ENCODE measurements at regions not wholly inside any gene's neighbourhood (a gene's known extent, or its start where the extent isn't known, plus 50 kb on each side); places are given as distances from the start of the nearest gene placed in this dataset.

DNA sequence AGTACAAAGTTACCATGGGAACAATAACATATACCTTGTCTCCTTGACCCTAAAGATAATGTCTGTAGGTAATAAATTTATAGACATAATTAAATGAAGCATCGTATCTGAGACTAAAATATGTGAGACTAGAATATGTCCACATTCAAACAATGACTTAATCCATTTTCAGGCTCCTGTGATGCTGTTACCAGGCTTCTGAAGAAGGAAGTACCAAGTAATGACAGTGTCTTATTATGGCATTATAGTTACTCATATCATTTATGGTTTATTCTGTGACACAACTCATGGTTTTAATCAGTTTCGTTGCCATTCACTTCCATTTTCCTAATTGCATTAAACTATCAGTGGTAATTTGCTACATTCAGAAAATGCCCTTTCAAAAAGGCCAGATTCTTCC lies 100.6 kb upstream of the GPM6B start:
- intact Hi-C loops (cut with micrococcal nuclease; ENCODE audit: unreplicated experiment) (no loop called here), in situ Hi-C loops (cut with HindIII; ENCODE audit: low pct_unique_long_range_greater_than_20kb, low sequenced_read_pairs) (no loop called here)
- ATAC-seq (no peak), DNase-seq (ENCODE audit: low read depth, low spot score) (no peak)
- ChIA-PET CTCF (no interaction called here), POLR2A (no interaction called here)
- no peak overlapping the region for H3K4me3 ChIP-seq (ENCODE audit: low read depth in 2 of 2, low read length in 2 of 2)
- H3K27me3 ChIP-seq (ENCODE audit: control insufficient read depth, insufficient read depth, low read length): no peaks in the 10 kb centered on the region
- H3K36me3 ChIP-seq (ENCODE audit: control insufficient read depth, insufficient read depth, low read length): no peaks in the 10 kb centered on the region
- BruUV-seq (replicated peaks): no TSS peak
- TF ChIP-seq, protein P1, sequence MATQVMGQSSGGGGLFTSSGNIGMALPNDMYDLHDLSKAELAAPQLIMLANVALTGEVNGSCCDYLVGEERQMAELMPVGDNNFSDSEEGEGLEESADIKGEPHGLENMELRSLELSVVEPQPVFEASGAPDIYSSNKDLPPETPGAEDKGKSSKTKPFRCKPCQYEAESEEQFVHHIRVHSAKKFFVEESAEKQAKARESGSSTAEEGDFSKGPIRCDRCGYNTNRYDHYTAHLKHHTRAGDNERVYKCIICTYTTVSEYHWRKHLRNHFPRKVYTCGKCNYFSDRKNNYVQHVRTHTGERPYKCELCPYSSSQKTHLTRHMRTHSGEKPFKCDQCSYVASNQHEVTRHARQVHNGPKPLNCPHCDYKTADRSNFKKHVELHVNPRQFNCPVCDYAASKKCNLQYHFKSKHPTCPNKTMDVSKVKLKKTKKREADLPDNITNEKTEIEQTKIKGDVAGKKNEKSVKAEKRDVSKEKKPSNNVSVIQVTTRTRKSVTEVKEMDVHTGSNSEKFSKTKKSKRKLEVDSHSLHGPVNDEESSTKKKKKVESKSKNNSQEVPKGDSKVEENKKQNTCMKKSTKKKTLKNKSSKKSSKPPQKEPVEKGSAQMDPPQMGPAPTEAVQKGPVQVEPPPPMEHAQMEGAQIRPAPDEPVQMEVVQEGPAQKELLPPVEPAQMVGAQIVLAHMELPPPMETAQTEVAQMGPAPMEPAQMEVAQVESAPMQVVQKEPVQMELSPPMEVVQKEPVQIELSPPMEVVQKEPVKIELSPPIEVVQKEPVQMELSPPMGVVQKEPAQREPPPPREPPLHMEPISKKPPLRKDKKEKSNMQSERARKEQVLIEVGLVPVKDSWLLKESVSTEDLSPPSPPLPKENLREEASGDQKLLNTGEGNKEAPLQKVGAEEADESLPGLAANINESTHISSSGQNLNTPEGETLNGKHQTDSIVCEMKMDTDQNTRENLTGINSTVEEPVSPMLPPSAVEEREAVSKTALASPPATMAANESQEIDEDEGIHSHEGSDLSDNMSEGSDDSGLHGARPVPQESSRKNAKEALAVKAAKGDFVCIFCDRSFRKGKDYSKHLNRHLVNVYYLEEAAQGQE (IDR thresholded peaks at IDR 0.05; ENCODE audit: insufficient read depth in 1 of 2, low read depth in 2 of 2, low read length in 1 of 2): no peak
- TF ChIP-seq TCF7L2 (IDR thresholded peaks at IDR 0.05; ENCODE audit: low read depth, low read length): no peak
- TF ChIP-seq SIN3A (IDR thresholded peaks at IDR 0.05; ENCODE audit: borderline replicate concordance, insufficient read depth, low read depth, low read length): no peak
- TF ChIP-seq POLR2AphosphoS5 (IDR thresholded peaks at IDR 0.05; ENCODE audit: low read depth, low read length): no peak
- TF ChIP-seq, protein P2, sequence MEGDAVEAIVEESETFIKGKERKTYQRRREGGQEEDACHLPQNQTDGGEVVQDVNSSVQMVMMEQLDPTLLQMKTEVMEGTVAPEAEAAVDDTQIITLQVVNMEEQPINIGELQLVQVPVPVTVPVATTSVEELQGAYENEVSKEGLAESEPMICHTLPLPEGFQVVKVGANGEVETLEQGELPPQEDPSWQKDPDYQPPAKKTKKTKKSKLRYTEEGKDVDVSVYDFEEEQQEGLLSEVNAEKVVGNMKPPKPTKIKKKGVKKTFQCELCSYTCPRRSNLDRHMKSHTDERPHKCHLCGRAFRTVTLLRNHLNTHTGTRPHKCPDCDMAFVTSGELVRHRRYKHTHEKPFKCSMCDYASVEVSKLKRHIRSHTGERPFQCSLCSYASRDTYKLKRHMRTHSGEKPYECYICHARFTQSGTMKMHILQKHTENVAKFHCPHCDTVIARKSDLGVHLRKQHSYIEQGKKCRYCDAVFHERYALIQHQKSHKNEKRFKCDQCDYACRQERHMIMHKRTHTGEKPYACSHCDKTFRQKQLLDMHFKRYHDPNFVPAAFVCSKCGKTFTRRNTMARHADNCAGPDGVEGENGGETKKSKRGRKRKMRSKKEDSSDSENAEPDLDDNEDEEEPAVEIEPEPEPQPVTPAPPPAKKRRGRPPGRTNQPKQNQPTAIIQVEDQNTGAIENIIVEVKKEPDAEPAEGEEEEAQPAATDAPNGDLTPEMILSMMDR (IDR thresholded peaks at IDR 0.05): no peak
- no peak overlapping the region for H3K27ac ChIP-seq (ENCODE audit: low read length)
- H3K4me1 ChIP-seq (ENCODE audit: control insufficient read depth, insufficient read depth, low read length): no peaks in the 10 kb centered on the region
- H3K9me3 ChIP-seq (ENCODE audit: control insufficient read depth, insufficient read depth, low read depth, low read length): no peaks in the 10 kb centered on the region

DNA sequence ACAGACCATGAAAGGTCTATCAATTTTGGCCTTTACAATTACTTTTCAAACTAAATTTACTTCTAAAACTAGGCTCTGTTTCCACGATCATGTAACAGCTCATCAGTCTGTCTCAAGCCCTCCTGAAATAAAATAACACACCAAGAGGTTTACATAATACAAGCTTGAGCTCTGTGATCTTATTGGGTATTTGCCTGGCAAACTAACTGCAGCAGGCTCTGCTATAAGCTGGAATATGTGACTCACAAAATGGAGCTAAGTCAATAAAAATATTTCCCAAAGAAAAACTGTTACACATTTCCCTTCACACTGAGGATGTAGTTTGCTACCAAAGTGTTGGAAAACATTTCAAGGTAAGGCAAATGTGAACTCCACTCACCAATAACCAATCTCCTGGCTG lies 94.7 kb upstream of the GPM6B start:
- intact Hi-C loops (cut with micrococcal nuclease; ENCODE audit: unreplicated experiment) (no loop called here), in situ Hi-C loops (cut with HindIII; ENCODE audit: low pct_unique_long_range_greater_than_20kb, low sequenced_read_pairs) (no loop called here)
- Histone ChIP-seq H3K4me1 (ENCODE audit: control insufficient read depth, insufficient read depth, low read length) (no peaks in the 10 kb centered on the region), H3K27ac (ENCODE audit: low read length) (no peak overlapping the region), H3K27me3 (ENCODE audit: control insufficient read depth, insufficient read depth, low read length) (no peaks in the 10 kb centered on the region), H3K36me3 (ENCODE audit: control insufficient read depth, insufficient read depth, low read length) (no peaks in the 10 kb centered on the region), H3K4me3 (ENCODE audit: low read depth in 2 of 2, low read length in 2 of 2) (no peak overlapping the region), H3K9me3 (ENCODE audit: control insufficient read depth, insufficient read depth, low read depth, low read length) (no peaks in the 10 kb centered on the region)
- no peak for DNase-seq (ENCODE audit: low read depth, low spot score)
- POLR2A ChIA-PET: no interaction called here
- CTCF ChIA-PET: no interaction called here
- no peak for ATAC-seq
- BruUV-seq (replicated peaks): no TSS peak
- TF ChIP-seq TCF7L2 (IDR thresholded peaks at IDR 0.05; ENCODE audit: low read depth, low read length) (no peak), SIN3A (IDR thresholded peaks at IDR 0.05; ENCODE audit: borderline replicate concordance, insufficient read depth, low read depth, low read length) (no peak), POLR2AphosphoS5 (IDR thresholded peaks at IDR 0.05; ENCODE audit: low read depth, low read length) (no peak)
- TF ChIP-seq, protein P1 (IDR thresholded peaks at IDR 0.05; ENCODE audit: insufficient read depth in 1 of 2, low read depth in 2 of 2, low read length in 1 of 2): no peak
- TF ChIP-seq, protein P2 (IDR thresholded peaks at IDR 0.05): no peak
